ENCODE measurements at regions not wholly inside any gene's neighbourhood (a gene's known extent, or its start where the extent isn't known, plus 50 kb on each side); places are given as distances from the start of the nearest gene placed in this dataset.

DNA sequence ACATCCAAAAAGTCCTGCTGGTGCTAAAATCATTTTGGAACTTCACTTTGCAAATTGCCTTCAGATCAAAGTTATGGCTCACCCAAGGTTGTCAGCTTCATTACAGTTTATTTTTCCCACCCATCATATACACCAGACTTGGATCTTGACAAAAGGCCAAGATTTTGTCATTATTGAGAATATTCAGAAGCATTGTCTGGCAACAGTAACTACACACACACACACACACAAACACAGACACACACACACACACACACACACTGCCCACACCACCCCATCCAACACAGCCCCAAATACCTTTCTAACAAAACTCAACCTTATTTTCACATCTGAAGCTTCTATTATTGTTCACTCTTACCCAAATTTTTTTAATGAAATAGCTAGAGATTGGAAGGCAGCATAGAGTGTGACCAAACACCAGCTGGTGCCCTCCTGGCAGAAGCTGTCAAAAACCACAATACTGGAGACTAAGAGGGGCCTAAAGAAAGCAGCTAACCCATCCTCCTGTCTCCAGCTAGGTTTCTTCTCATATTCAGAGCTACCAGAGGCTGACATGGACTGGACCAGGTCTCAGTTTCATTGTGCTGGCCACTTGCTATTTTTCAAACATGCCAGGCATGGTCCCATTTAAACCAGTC, 139.1 kb upstream of the ZC3H11B start:
- Histone ChIP-seq H2BK12ac (ENCODE audit: insufficient read length, low read depth, low read length) (no peak overlapping the region), H4K20me1 (ENCODE audit: control insufficient read depth, insufficient read depth, insufficient read length) (no peaks in the 10 kb centered on the region), H2BK5ac (ENCODE audit: insufficient read length, low read length) (no peak overlapping the region), H2BK15ac (ENCODE audit: low read depth, low read length) (no peak overlapping the region), H3K9ac (ENCODE audit: extremely low read depth, insufficient read length, low read length) (no peak overlapping the region), H3K18ac (ENCODE audit: insufficient read length, low read depth, low read length) (no peak overlapping the region), H3K9me3 (ENCODE audit: control insufficient read depth, low read depth, low read length) (no peaks in the 10 kb centered on the region), H3K79me1 (ENCODE audit: insufficient read depth, low read depth, low read length, poor library complexity, severe bottlenecking) (no peaks in the 10 kb centered on the region), H2BK120ac (ENCODE audit: low read depth, low read length, poor library complexity, severe bottlenecking) (no peak overlapping the region), H3K27me3 (ENCODE audit: insufficient read depth, low read length) (no peaks in the 10 kb centered on the region), H3K27ac (ENCODE audit: insufficient read length, low read depth, low read length) (no peak overlapping the region), H4K91ac (ENCODE audit: insufficient read length, low read depth, low read length) (no peak overlapping the region), H3T11ph (ENCODE audit: low read length) (no peak overlapping the region), H4K8ac (replicated peaks; ENCODE audit: insufficient read length, low read depth, low read length) (no peak overlapping the region), H4K5ac (ENCODE audit: insufficient read length, low read depth, low read length) (no peak overlapping the region), H3K14ac (ENCODE audit: insufficient read depth, low read length) (no peak overlapping the region), H3K4ac (ENCODE audit: low read depth, low read length) (no peak overlapping the region), H3K79me2 (ENCODE audit: insufficient read depth, low read length) (no peaks in the 10 kb centered on the region), H2AFZ (ENCODE audit: low read length) (no peak overlapping the region), H3K23ac (ENCODE audit: insufficient read length, low read depth, low read length) (no peak overlapping the region), H2BK20ac (ENCODE audit: low read depth, low read length, poor library complexity, severe bottlenecking) (no peak overlapping the region), H2AK5ac (ENCODE audit: insufficient read length, low read length) (no peak overlapping the region), H3K4me2 (ENCODE audit: insufficient read depth, insufficient read length, low read length) (no peak overlapping the region), H3K4me1 (ENCODE audit: insufficient read depth, low read length) (no peaks in the 10 kb centered on the region), H3K23me2 (ENCODE audit: insufficient read length, low read depth, low read length, poor library complexity, severe bottlenecking) (no peaks in the 10 kb centered on the region), H3K56ac (ENCODE audit: insufficient read length, low read depth, low read length) (no peak overlapping the region)
- no peak for DNase-seq
- H3K4me3 Mint-ChIP-seq = no peak overlapping the region
- TF ChIP-seq, protein P1, sequence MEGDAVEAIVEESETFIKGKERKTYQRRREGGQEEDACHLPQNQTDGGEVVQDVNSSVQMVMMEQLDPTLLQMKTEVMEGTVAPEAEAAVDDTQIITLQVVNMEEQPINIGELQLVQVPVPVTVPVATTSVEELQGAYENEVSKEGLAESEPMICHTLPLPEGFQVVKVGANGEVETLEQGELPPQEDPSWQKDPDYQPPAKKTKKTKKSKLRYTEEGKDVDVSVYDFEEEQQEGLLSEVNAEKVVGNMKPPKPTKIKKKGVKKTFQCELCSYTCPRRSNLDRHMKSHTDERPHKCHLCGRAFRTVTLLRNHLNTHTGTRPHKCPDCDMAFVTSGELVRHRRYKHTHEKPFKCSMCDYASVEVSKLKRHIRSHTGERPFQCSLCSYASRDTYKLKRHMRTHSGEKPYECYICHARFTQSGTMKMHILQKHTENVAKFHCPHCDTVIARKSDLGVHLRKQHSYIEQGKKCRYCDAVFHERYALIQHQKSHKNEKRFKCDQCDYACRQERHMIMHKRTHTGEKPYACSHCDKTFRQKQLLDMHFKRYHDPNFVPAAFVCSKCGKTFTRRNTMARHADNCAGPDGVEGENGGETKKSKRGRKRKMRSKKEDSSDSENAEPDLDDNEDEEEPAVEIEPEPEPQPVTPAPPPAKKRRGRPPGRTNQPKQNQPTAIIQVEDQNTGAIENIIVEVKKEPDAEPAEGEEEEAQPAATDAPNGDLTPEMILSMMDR (conservative IDR thresholded peaks at IDR 0.05) = no peak
- H3K4me1 Mint-ChIP-seq = no peaks in the 10 kb centered on the region
- H3K27ac Mint-ChIP-seq = no peak overlapping the region
- no peaks in the 10 kb centered on the region for H3K9me3 Mint-ChIP-seq
- no peaks in the 10 kb centered on the region for H3K27me3 Mint-ChIP-seq (ENCODE audit: low read depth)
- no peaks in the 10 kb centered on the region for H3K36me3 Mint-ChIP-seq (ENCODE audit: insufficient read depth in 1 of 3, low read depth in 3 of 3)

All from H9 (cell line).